GM12878 (cell line): ENCODE measurements at regions not wholly inside any gene's neighbourhood (a gene's known extent, or its start where the extent isn't known, plus 50 kb on each side); places are given as distances from the start of the nearest gene placed in this dataset.

ENCODE experiments used
- ATAC-seq: fragments of 200-7000 bp; cut with Tn5 transposase; 3 replicates; pipeline ENCODE4 v1.9.1; 2020; ENCODE audit warnings: mild to moderate bottlenecking, moderate library complexity
- BruUV-seq: library from RNA; stranded (reverse); fragments of 400-500 nt; replicated peaks from 2 replicates; lab custom pipeline; 2021; lab: Mats Ljungman, UMichigan
- CTCF ChIA-PET: fragments of 300-600 bp; sonication (Branson Sonifier 250); formaldehyde crosslinking; extraction: SDS; loops from one replicate; lab custom pipeline; 2021; ENCODE audit warnings: inconsistent platforms; lab: Yijun Ruan, JAX
- POLR2A ChIA-PET: fragments of 350-600 bp; formaldehyde crosslinking; extraction: SDS; loops from one replicate; lab custom pipeline; 2021; ENCODE audit warnings: inconsistent platforms; lab: Charles Lee
- RAD21 ChIA-PET: fragments of 300-600 bp; sonication (Branson Sonifier 250); formaldehyde crosslinking; loops from one replicate; lab custom pipeline; 2023; ENCODE audit warnings: antibody characterized with exemption; ENCODE audit not compliant: unreplicated experiment; lab: Charles Lee
- SMC1A ChIA-PET: fragments of 300-600 bp; sonication (Branson Sonifier 250); formaldehyde crosslinking; loops from one replicate; lab custom pipeline; 2023; ENCODE audit not compliant: unreplicated experiment, uncharacterized antibody; lab: Charles Lee
- DNase-seq: peaks from one replicate; pipeline ENCODE4 v3.0.0-alpha.2; 2011; ENCODE audit warnings: low read depth, low spot score
- FAIRE-seq: peaks from 3 replicates; lab custom pipeline; 2011; peaks lifted over from hg19 to GRCh38; lab: Jason Lieb, UNC
- H2AFZ ChIP-seq: 2 replicates; pipeline ENCODE4 v1.6.0; 2011; ENCODE audit warnings: low read depth, low read length, control low read depth; ENCODE audit not compliant: control insufficient read depth
- H3K27ac ChIP-seq: 2 replicates; pipeline ENCODE4 v1.5.1; 2011; ENCODE audit warnings: control low read depth; ENCODE audit not compliant: control insufficient read depth, insufficient read depth
- H3K27me3 ChIP-seq, 2 experiments: replicated peaks in 1 of 2; 2 replicates each; pipeline versions ENCODE4 v1.6.0 to v1.6.1; 2011; ENCODE audit warnings: low read length in 1 of 2; ENCODE audit not compliant: control insufficient read depth in 2 of 2, insufficient read depth in 2 of 2
- H3K36me3 ChIP-seq, 2 experiments: 2 replicates each; pipeline ENCODE4 v1.5.1; 2011; ENCODE audit warnings: low read length in 1 of 2; ENCODE audit not compliant: control insufficient read depth in 2 of 2, insufficient read depth in 2 of 2
- H3K4me1 ChIP-seq: 2 replicates; pipeline ENCODE4 v1.6.1; 2011; ENCODE audit warnings: mild to moderate bottlenecking, low read length, moderate library complexity, mixed read lengths; ENCODE audit not compliant: control insufficient read depth, insufficient read depth
- H3K4me2 ChIP-seq: 2 replicates; pipeline ENCODE4 v1.6.0; 2011; ENCODE audit warnings: control low read depth; ENCODE audit not compliant: control insufficient read depth, insufficient read depth
- H3K4me3 ChIP-seq: fragments of 200-600 bp; sonication (generic); 2 replicates; pipeline ENCODE4 v1.5.1; 2016
- H3K79me2 ChIP-seq: 2 replicates; pipeline ENCODE4 v1.6.0; 2011; ENCODE audit warnings: low read length; ENCODE audit not compliant: control insufficient read depth, insufficient read depth
- H3K9ac ChIP-seq: 2 replicates; pipeline ENCODE4 v1.8.0; 2011; ENCODE audit warnings: low read length, control low read depth, mixed read lengths; ENCODE audit not compliant: control insufficient read depth, insufficient read depth
- H3K9me3 ChIP-seq: replicated peaks from 3 replicates; pipeline ENCODE4 v1.5.1; 2011; ENCODE audit warnings: mild to moderate bottlenecking, low read length; ENCODE audit not compliant: control insufficient read depth, insufficient read depth
- H4K20me1 ChIP-seq: 2 replicates; pipeline ENCODE4 v1.6.0; 2011; ENCODE audit not compliant: control insufficient read depth, insufficient read depth
- BACH1 ChIP-seq: fragments of 450-650 bp; IDR thresholded peaks from 2 replicates; pipeline ENCODE4 v1.6.1; 2017; ENCODE audit warnings: mild to moderate bottlenecking, borderline replicate concordance
- BMI1 ChIP-seq: fragments of 450-650 bp; IDR thresholded peaks from 2 replicates; pipeline ENCODE4 v1.6.1; 2016; ENCODE audit warnings: mild to moderate bottlenecking, moderate library complexity, borderline replicate concordance
- GATAD2B ChIP-seq: fragments of 450-650 bp; conservative IDR thresholded peaks from 2 replicates; pipeline ENCODE4 v1.6.1; 2017; ENCODE audit warnings: low read depth, mild to moderate bottlenecking, moderate library complexity
- IKZF2 ChIP-seq, 2 experiments: fragments of 450-650 bp; IDR thresholded peaks; 2 replicates each; pipeline ENCODE4 v1.6.1; 2017; ENCODE audit warnings: mild to moderate bottlenecking in 2 of 2, moderate library complexity in 2 of 2
- SIX5 ChIP-seq: IDR thresholded peaks from 2 replicates; pipeline ENCODE4 v1.6.1; 2011; ENCODE audit warnings: mild to moderate bottlenecking, low read depth, low read length, moderate library complexity; ENCODE audit not compliant: severe bottlenecking
- SMARCA5 ChIP-seq: fragments of 450-650 bp; IDR thresholded peaks from 2 replicates; pipeline ENCODE4 v1.6.1; 2017; ENCODE audit warnings: mild to moderate bottlenecking
- SUZ12 ChIP-seq: fragments of 200-600 bp; sonication (generic); IDR thresholded peaks from one replicate; pipeline ENCODE4 v1.6.1; 2018; ENCODE audit warnings: antibody characterized with exemption, mild to moderate bottlenecking; ENCODE audit not compliant: unreplicated experiment
- YBX1 ChIP-seq: fragments of 450-650 bp; IDR thresholded peaks from 2 replicates; pipeline ENCODE4 v1.6.1; 2016; ENCODE audit warnings: antibody characterized with exemption
- WGBS: methylation state at CpG from one replicate; pipeline ENCODE4 v1.1.6; 2016; ENCODE audit warnings: low lambda C conversion rate; ENCODE audit not compliant: insufficient replicate concordance, insufficient coverage; ENCODE audit errors: missing lambda C conversion rate; 5-methylcytosine and 5-hydroxymethylcytosine counted together
- in situ Hi-C: fragments of 300-500 bp; cut with MboI; formaldehyde crosslinking; loops from 9 replicates; pipeline ENCODE4 v1.14.3; 2018; ENCODE audit warnings: mixed read lengths
- intact Hi-C: fragments of 100-400 bp; cut with micrococcal nuclease; formaldehyde crosslinking; loops from one replicate; pipeline ENCODE4 v1.14.2; 2022; ENCODE audit not compliant: unreplicated experiment
- TF ChIP-seq, protein P1 (sequence below): IDR thresholded peaks from 2 replicates; pipeline ENCODE4 v1.6.1; 2012; ENCODE audit warnings: mild to moderate bottlenecking, low read depth, low read length
- TF ChIP-seq, protein P2 (sequence below): fragments of 450-650 bp; IDR thresholded peaks from 2 replicates; pipeline ENCODE4 v1.6.1; 2016; ENCODE audit warnings: mild to moderate bottlenecking, moderate library complexity, borderline replicate concordance
- TF ChIP-seq, protein P3 (sequence below): IDR thresholded peaks from 2 replicates; pipeline ENCODE4 v1.6.1; 2012; ENCODE audit warnings: low read depth, low read length, improper control_type of control experiment
- TF ChIP-seq, protein P4 (sequence below): fragments of 450-650 bp; IDR thresholded peaks from 2 replicates; pipeline ENCODE4 v1.6.1; 2017; ENCODE audit warnings: mild to moderate bottlenecking, moderate library complexity

DNA sequence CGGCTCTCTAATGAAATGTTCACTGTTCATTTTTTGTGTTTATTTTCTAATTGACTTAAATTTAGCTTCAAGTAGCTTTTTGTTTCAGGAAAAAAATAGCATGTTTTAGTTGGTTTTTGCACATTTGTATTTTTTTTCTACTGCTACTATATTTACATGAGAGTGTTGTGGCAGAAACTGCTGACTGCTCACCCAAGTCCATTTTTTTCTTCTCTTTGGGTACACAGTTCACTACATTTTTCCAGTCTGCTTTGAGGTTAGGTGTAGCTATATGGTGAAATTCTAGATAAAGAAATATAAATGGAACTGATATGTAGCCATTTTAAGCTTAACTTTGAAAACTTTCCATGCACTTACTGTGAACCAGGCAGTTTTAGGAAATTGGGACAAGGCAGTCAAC is 216.7 kb upstream of the C11orf87 start (continued):
- TF ChIP-seq, protein P1, sequence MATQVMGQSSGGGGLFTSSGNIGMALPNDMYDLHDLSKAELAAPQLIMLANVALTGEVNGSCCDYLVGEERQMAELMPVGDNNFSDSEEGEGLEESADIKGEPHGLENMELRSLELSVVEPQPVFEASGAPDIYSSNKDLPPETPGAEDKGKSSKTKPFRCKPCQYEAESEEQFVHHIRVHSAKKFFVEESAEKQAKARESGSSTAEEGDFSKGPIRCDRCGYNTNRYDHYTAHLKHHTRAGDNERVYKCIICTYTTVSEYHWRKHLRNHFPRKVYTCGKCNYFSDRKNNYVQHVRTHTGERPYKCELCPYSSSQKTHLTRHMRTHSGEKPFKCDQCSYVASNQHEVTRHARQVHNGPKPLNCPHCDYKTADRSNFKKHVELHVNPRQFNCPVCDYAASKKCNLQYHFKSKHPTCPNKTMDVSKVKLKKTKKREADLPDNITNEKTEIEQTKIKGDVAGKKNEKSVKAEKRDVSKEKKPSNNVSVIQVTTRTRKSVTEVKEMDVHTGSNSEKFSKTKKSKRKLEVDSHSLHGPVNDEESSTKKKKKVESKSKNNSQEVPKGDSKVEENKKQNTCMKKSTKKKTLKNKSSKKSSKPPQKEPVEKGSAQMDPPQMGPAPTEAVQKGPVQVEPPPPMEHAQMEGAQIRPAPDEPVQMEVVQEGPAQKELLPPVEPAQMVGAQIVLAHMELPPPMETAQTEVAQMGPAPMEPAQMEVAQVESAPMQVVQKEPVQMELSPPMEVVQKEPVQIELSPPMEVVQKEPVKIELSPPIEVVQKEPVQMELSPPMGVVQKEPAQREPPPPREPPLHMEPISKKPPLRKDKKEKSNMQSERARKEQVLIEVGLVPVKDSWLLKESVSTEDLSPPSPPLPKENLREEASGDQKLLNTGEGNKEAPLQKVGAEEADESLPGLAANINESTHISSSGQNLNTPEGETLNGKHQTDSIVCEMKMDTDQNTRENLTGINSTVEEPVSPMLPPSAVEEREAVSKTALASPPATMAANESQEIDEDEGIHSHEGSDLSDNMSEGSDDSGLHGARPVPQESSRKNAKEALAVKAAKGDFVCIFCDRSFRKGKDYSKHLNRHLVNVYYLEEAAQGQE, result no peak
- no peak for TF ChIP-seq IKZF2 (IDR thresholded peaks at IDR 0.05)

DNA sequence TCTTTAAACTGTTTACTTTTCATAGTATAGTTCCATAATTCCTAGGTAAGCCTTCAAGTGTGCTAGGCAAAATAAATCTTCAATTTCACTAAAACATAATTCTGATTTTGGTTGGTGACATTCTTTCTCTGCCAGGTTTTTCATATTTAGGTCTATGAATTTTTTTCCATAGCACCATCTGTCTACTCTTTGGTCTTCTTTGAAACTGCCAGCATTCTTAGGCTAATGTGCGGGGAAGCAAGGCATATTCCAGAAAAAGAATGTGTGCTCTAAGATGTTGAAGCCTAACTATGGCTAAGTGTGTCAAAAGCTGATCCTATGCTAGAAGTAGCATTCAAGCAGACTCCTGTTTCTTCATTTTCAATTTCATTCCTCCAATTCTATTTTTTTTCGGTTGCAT is 213.9 kb upstream of the C11orf87 start:
- Histone ChIP-seq H2AFZ (no peak overlapping the region), H3K79me2 (no peaks in the 10 kb centered on the region), H3K36me3 (no peaks in the 10 kb centered on the region), H3K27me3 (no peaks in the 10 kb centered on the region), H3K9ac (no peak overlapping the region), H3K4me3 (no peak overlapping the region), H3K4me1 (no peaks in the 10 kb centered on the region), H3K4me2 (no peak overlapping the region), H3K9me3 (no peaks in the 10 kb centered on the region), H4K20me1 (no peaks in the 10 kb centered on the region), H3K27ac (no peak overlapping the region)
- FAIRE-seq, result no peak
- ChIA-PET POLR2A (no interaction called here), CTCF (no interaction called here), SMC1A (no interaction called here), RAD21 (no interaction called here)
- no peak for DNase-seq
- 30% methylated on average over 2 of the region's 2 CpGs for WGBS
- in situ Hi-C loops, result no loop called here
- ATAC-seq, result no peak
- intact Hi-C loops, result no loop called here
- no TSS peak for BruUV-seq
- TF ChIP-seq BACH1, result no peak
- no peak for TF ChIP-seq BMI1
- no peak for TF ChIP-seq YBX1
- no peak for TF ChIP-seq SUZ12
- TF ChIP-seq SMARCA5, result no peak
- TF ChIP-seq, protein P2, sequence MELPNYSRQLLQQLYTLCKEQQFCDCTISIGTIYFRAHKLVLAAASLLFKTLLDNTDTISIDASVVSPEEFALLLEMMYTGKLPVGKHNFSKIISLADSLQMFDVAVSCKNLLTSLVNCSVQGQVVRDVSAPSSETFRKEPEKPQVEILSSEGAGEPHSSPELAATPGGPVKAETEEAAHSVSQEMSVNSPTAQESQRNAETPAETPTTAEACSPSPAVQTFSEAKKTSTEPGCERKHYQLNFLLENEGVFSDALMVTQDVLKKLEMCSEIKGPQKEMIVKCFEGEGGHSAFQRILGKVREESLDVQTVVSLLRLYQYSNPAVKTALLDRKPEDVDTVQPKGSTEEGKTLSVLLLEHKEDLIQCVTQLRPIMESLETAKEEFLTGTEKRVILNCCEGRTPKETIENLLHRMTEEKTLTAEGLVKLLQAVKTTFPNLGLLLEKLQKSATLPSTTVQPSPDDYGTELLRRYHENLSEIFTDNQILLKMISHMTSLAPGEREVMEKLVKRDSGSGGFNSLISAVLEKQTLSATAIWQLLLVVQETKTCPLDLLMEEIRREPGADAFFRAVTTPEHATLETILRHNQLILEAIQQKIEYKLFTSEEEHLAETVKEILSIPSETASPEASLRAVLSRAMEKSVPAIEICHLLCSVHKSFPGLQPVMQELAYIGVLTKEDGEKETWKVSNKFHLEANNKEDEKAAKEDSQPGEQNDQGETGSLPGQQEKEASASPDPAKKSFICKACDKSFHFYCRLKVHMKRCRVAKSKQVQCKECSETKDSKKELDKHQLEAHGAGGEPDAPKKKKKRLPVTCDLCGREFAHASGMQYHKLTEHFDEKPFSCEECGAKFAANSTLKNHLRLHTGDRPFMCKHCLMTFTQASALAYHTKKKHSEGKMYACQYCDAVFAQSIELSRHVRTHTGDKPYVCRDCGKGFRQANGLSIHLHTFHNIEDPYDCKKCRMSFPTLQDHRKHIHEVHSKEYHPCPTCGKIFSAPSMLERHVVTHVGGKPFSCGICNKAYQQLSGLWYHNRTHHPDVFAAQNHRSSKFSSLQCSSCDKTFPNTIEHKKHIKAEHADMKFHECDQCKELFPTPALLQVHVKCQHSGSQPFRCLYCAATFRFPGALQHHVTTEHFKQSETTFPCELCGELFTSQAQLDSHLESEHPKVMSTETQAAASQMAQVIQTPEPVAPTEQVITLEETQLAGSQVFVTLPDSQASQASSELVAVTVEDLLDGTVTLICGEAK, result no peak
- no peak for TF ChIP-seq GATAD2B
- TF ChIP-seq, protein P3, sequence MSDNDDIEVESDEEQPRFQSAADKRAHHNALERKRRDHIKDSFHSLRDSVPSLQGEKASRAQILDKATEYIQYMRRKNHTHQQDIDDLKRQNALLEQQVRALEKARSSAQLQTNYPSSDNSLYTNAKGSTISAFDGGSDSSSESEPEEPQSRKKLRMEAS, result no peak
- no peak for TF ChIP-seq SIX5
- TF ChIP-seq, protein P4, sequence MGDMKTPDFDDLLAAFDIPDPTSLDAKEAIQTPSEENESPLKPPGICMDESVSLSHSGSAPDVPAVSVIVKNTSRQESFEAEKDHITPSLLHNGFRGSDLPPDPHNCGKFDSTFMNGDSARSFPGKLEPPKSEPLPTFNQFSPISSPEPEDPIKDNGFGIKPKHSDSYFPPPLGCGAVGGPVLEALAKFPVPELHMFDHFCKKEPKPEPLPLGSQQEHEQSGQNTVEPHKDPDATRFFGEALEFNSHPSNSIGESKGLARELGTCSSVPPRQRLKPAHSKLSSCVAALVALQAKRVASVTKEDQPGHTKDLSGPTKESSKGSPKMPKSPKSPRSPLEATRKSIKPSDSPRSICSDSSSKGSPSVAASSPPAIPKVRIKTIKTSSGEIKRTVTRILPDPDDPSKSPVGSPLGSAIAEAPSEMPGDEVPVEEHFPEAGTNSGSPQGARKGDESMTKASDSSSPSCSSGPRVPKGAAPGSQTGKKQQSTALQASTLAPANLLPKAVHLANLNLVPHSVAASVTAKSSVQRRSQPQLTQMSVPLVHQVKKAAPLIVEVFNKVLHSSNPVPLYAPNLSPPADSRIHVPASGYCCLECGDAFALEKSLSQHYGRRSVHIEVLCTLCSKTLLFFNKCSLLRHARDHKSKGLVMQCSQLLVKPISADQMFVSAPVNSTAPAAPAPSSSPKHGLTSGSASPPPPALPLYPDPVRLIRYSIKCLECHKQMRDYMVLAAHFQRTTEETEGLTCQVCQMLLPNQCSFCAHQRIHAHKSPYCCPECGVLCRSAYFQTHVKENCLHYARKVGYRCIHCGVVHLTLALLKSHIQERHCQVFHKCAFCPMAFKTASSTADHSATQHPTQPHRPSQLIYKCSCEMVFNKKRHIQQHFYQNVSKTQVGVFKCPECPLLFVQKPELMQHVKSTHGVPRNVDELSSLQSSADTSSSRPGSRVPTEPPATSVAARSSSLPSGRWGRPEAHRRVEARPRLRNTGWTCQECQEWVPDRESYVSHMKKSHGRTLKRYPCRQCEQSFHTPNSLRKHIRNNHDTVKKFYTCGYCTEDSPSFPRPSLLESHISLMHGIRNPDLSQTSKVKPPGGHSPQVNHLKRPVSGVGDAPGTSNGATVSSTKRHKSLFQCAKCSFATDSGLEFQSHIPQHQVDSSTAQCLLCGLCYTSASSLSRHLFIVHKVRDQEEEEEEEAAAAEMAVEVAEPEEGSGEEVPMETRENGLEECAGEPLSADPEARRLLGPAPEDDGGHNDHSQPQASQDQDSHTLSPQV, result no peak
